ENCODE measurements at regions not wholly inside any gene's neighbourhood (a gene's known extent, or its start where the extent isn't known, plus 50 kb on each side); places are given as distances from the start of the nearest gene placed in this dataset.

GRCh38 chr3:82080792-82081191 is 319.3 kb upstream of the GBE1 start:
- DNase-seq (ENCODE audit: low spot score), result no peak
- Histone ChIP-seq H3K4me1 (ENCODE audit: insufficient read depth, poor library complexity, severe bottlenecking) (peaks cover 26% of the 10 kb centered on the region), H3K36me3 (ENCODE audit: low read depth) (no peaks in the 10 kb centered on the region), H3K4me3 (ENCODE audit: severe bottlenecking) (no peak overlapping the region), H3K9me3 (ENCODE audit: severe bottlenecking) (no peaks in the 10 kb centered on the region), H3K27me3 (ENCODE audit: insufficient read depth, poor library complexity, severe bottlenecking) (no peaks in the 10 kb centered on the region), H3K27ac (ENCODE audit: poor library complexity, severe bottlenecking) (no peak overlapping the region)
- no peak for TF ChIP-seq CTCF (IDR thresholded peaks at IDR 0.05; ENCODE audit: poor library complexity, severe bottlenecking)
- peak; percentile 56; the same call in 1 of the 3 replicates for ATAC-seq (ENCODE audit: low read depth)

- H3K27ac ChIP-seq (ENCODE audit: poor library complexity, severe bottlenecking), result no peak overlapping the region
- no peak for TF ChIP-seq CTCF (IDR thresholded peaks at IDR 0.05; ENCODE audit: poor library complexity, severe bottlenecking)
- ATAC-seq (ENCODE audit: low read depth), result no peak; the same call in 2 of the 3 replicates
These were observed 318.8 kb upstream of the GBE1 start for GRCh38 chr3:82080261-82080660.

GRCh38 chr3:82079335-82079890 is 318.0 kb upstream of the GBE1 start:
- TF ChIP-seq CTCF (IDR thresholded peaks at IDR 0.05; ENCODE audit: poor library complexity, severe bottlenecking), result no peak
- H3K27me3 ChIP-seq (ENCODE audit: insufficient read depth, poor library complexity, severe bottlenecking), result no peaks in the 10 kb centered on the region
- H3K4me3 ChIP-seq (ENCODE audit: severe bottlenecking), result no peak overlapping the region
- no peaks in the 10 kb centered on the region for H3K9me3 ChIP-seq (ENCODE audit: severe bottlenecking)
- peaks cover 23% of the 10 kb centered on the region for H3K4me1 ChIP-seq (ENCODE audit: insufficient read depth, poor library complexity, severe bottlenecking)
- ATAC-seq (ENCODE audit: low read depth) (no peak), DNase-seq (ENCODE audit: low spot score) (no peak)
- H3K36me3 ChIP-seq (ENCODE audit: low read depth), result no peaks in the 10 kb centered on the region
- no peak overlapping the region for H3K27ac ChIP-seq (ENCODE audit: poor library complexity, severe bottlenecking)

More at GRCh38 chr3:82080261-82080660, 318.8 kb upstream of the GBE1 start:
- Histone ChIP-seq H3K4me1 (ENCODE audit: insufficient read depth, poor library complexity, severe bottlenecking) (peaks cover 26% of the 10 kb centered on the region), H3K9me3 (ENCODE audit: severe bottlenecking) (no peaks in the 10 kb centered on the region), H3K4me3 (ENCODE audit: severe bottlenecking) (no peak overlapping the region), H3K36me3 (ENCODE audit: low read depth) (no peaks in the 10 kb centered on the region), H3K27me3 (ENCODE audit: insufficient read depth, poor library complexity, severe bottlenecking) (no peaks in the 10 kb centered on the region)
- no peak for DNase-seq (ENCODE audit: low spot score)

- no peak for TF ChIP-seq CTCF (IDR thresholded peaks at IDR 0.05; ENCODE audit: poor library complexity, severe bottlenecking)
- ATAC-seq (ENCODE audit: low read depth), result no peak
These were observed 316.8 kb upstream of the GBE1 start for GRCh38 chr3:82078246-82078645.

GRCh38 chr3:82067420-82067819 is 306.0 kb upstream of the GBE1 start:
- no peaks in the 10 kb centered on the region for H3K4me1 ChIP-seq (ENCODE audit: insufficient read depth, poor library complexity, severe bottlenecking)
- no peak for TF ChIP-seq CTCF (IDR thresholded peaks at IDR 0.05; ENCODE audit: poor library complexity, severe bottlenecking)
- no peak for ATAC-seq (ENCODE audit: low read depth)
- no peak for DNase-seq (ENCODE audit: low spot score)
- no peaks in the 10 kb centered on the region for H3K27me3 ChIP-seq (ENCODE audit: insufficient read depth, poor library complexity, severe bottlenecking)
- no peaks in the 10 kb centered on the region for H3K9me3 ChIP-seq (ENCODE audit: severe bottlenecking)
- no peaks in the 10 kb centered on the region for H3K36me3 ChIP-seq (ENCODE audit: low read depth)
- no peak overlapping the region for H3K27ac ChIP-seq (ENCODE audit: poor library complexity, severe bottlenecking)
- H3K4me3 ChIP-seq (ENCODE audit: severe bottlenecking), result no peak overlapping the region

More at GRCh38 chr3:82078246-82078645, 316.8 kb upstream of the GBE1 start:
- peaks cover 23% of the 10 kb centered on the region for H3K4me1 ChIP-seq (ENCODE audit: insufficient read depth, poor library complexity, severe bottlenecking)
- H3K4me3 ChIP-seq (ENCODE audit: severe bottlenecking), result no peak overlapping the region
- no peak for DNase-seq (ENCODE audit: low spot score)
- no peaks in the 10 kb centered on the region for H3K27me3 ChIP-seq (ENCODE audit: insufficient read depth, poor library complexity, severe bottlenecking)
- no peaks in the 10 kb centered on the region for H3K9me3 ChIP-seq (ENCODE audit: severe bottlenecking)
- no peaks in the 10 kb centered on the region for H3K36me3 ChIP-seq (ENCODE audit: low read depth)
- no peak overlapping the region for H3K27ac ChIP-seq (ENCODE audit: poor library complexity, severe bottlenecking)
